DMS153 (cell line): ENCODE measurements at regions not wholly inside any gene's neighbourhood (a gene's known extent, or its start where the extent isn't known, plus 50 kb on each side); places are given as distances from the start of the nearest gene placed in this dataset.
"Not testable (repeated sequence)": the region's sequence is repeated elsewhere in the genome, so short reads cannot be mapped to it uniquely, and the experiment has no call there.

Source experiments
- DNase-seq: peaks from one replicate; lab custom pipeline; 2025; lab: John Stamatoyannopoulos, UW

- no peak for DNase-seq
Observed at GRCh38 chr2:103383541-103383940, 621.7 kb downstream of the TMEM182 start.

- no peak for DNase-seq
Observed at GRCh38 chr2:103386872-103387271, 625.0 kb downstream of the TMEM182 start.

- DNase-seq: no peak
Observed at GRCh38 chr2:103387888-103388287, 626.1 kb downstream of the TMEM182 start.

- DNase-seq: no peak
Observed at GRCh38 chr2:103396152-103396551, 634.3 kb downstream of the TMEM182 start.

GRCh38 chr2:103401621-103402020, 639.8 kb downstream of the TMEM182 start:
- DNase-seq: no peak

GRCh38 chr2:103402336-103402735, 640.5 kb downstream of the TMEM182 start:
- DNase-seq: no peak

- DNase-seq: no peak
Observed at GRCh38 chr2:103402944-103403343, 641.1 kb downstream of the TMEM182 start.

- DNase-seq: not testable (repeated sequence)
Observed at GRCh38 chr2:103403388-103403787, 641.6 kb downstream of the TMEM182 start.

GRCh38 chr2:103410221-103410620, 648.4 kb downstream of the TMEM182 start:
- DNase-seq: no peak

GRCh38 chr2:103419506-103419905, 657.7 kb downstream of the TMEM182 start:
- DNase-seq: no peak

GRCh38 chr2:103423100-103423499, 661.3 kb downstream of the TMEM182 start:
- DNase-seq: no peak

GRCh38 chr2:103427567-103427966, 665.7 kb downstream of the TMEM182 start:
- no peak for DNase-seq

- no peak for DNase-seq
Observed at GRCh38 chr2:103430191-103430590, 668.4 kb downstream of the TMEM182 start.

- DNase-seq: no peak
Observed at GRCh38 chr2:103435010-103435409, 673.2 kb downstream of the TMEM182 start.

GRCh38 chr2:103437161-103437560, 675.3 kb downstream of the TMEM182 start:
- DNase-seq: no peak

- DNase-seq: peak; percentile 72
Observed at GRCh38 chr2:103445347-103445746, 683.5 kb downstream of the TMEM182 start.

- peak; percentile 97 for DNase-seq
Observed at GRCh38 chr2:103448495-103448894, 686.7 kb downstream of the TMEM182 start.

- no peak for DNase-seq
Observed at GRCh38 chr2:103451283-103451682, 689.5 kb downstream of the TMEM182 start.

- DNase-seq: peak; percentile 27
Observed at GRCh38 chr2:103459283-103459682, 697.5 kb downstream of the TMEM182 start.

GRCh38 chr2:103462101-103462500, 700.3 kb downstream of the TMEM182 start:
- DNase-seq: no peak

GRCh38 chr2:103462712-103463111, 700.9 kb downstream of the TMEM182 start:
- no peak for DNase-seq

- DNase-seq: no peak
Observed at GRCh38 chr2:103464831-103465230, 703.0 kb downstream of the TMEM182 start.

- DNase-seq: no peak
Observed at GRCh38 chr2:103469800-103470199, 708.0 kb downstream of the TMEM182 start.

- no peak for DNase-seq
Observed at GRCh38 chr2:103484906-103485305, 723.1 kb downstream of the TMEM182 start.

- no peak for DNase-seq
Observed at GRCh38 chr2:103496850-103497249, 735.0 kb downstream of the TMEM182 start.
